HG02870 (cell line): ENCODE measurements at regions not wholly inside any gene's neighbourhood (a gene's known extent, or its start where the extent isn't known, plus 50 kb on each side); places are given as distances from the start of the nearest gene placed in this dataset.

ENCODE experiments used
- ATAC-seq: cut with Tn5 transposase; IDR thresholded peaks from one replicate; pipeline ENCODE4 v1.9.1; 2021; ENCODE audit warnings: mild to moderate bottlenecking, moderate library complexity; ENCODE audit not compliant: unreplicated experiment

DNA sequence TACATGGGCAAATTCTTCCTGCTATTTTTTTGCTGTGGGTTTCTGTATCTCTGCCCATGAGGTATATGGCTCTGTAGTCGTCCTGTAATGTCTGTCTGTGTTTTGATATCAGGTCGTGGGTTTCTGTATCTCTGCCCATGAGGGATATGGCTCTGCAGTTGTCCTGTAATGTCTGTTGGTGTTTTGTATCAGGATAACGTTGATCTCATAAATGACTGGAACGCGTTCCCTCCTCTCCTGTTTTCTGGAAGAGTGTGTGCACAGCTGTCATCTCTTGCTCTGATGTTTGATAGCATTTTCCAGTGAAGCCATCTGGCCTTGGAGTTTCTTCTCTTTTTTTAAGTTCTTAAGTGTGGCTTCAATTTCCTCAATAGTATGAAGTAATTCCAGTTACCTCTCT, 57.2 kb downstream of the SOX1 start:
- no peak for ATAC-seq

GRCh38 chr13:112127564-112128330, 60.8 kb downstream of the SOX1 start:
- ATAC-seq: no peak

DNA sequence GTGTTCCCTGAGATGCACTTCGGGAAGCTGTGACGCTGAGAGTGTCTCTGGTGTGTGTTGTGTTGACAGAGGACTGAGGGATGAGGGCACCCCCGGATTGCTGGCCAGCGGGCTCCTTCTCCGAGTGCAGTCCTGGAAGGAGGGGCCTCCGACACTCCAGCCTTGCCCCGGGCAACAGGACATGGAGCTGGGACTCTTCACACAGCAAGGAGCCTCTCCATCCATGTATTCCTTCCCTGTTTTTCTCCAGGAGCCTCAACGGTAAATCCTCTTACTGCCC, 61.3 kb downstream of the SOX1 start:
- ATAC-seq: no peak

GRCh38 chr13:112130418-112130817, 63.5 kb downstream of the SOX1 start:
- no peak for ATAC-seq

DNA sequence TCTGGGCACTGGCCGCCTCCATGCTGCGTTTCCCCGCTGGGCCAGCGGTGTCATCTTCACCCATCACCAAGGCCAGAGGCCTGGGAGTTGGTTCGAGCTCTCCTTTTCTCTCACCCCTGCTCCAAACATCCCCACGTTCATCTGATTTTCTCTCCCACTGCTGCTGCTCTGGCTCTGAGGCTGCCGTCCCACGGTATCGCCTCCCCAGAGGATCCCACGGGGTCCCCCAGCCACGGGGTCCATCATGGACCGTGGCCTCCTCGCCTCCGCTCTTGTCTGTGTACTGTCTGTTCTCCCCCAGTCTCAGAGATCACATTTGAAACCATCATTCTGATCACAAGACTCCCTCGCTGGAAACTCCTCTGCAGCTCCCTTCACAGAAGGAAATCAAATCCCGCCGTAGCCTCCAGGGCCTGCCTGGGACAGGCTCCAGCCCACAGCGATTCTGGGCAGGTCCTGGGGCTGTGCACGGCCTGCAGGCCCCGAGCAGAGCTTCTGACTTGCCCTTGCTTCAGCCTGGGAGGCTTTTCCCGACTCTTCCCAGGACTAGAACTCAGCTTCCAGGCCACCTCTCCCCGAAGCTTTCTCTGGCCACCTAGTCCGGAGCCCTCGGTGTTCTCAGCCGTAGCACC, 64.2 kb downstream of the SOX1 start:
- no peak for ATAC-seq

DNA sequence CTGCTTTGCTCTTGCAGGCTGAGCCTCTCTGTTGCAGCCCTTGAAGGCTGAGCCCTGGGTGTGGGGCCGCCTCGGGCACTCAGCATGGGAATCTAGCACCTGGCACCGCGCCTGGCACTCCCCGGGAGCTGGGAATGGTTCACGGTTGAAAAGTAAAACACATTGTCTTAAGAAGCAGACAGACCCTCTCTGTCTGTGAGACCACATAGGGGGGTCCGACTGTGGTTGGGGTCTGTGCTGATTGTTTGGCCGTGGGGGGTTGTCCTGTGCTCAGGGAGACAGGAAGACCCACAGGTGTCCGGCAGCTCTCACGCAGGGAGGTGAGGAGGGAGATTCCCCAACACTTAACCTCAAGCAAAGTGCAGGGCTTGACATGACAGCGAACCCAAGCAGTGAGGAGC, 64.8 kb downstream of the SOX1 start:
- ATAC-seq: no peak

DNA sequence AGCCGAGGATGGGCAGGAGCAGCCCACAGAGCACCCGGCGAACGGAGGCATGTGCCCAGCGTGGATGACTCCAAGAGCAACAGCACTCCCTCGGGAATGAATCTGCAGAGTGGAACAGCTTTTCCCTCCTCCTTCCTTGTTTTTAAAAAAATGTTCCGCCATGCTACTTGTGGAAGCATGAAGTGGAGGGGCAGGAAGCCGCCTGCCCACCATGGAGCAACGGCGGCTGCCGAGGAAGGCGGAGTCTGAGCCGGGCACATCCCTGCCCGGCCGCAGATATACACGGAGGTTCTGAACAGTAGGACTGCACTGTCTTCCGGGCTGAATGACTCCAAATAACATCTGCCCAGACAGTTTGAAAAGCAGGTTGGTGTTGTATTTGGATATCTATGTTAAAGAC, 65.2 kb downstream of the SOX1 start:
- ATAC-seq: no peak

GRCh38 chr13:112132619-112133018, 65.7 kb downstream of the SOX1 start:
- no peak for ATAC-seq

- ATAC-seq: no peak
These were observed 66.8 kb downstream of the SOX1 start for GRCh38 chr13:112133499-112134390.

DNA sequence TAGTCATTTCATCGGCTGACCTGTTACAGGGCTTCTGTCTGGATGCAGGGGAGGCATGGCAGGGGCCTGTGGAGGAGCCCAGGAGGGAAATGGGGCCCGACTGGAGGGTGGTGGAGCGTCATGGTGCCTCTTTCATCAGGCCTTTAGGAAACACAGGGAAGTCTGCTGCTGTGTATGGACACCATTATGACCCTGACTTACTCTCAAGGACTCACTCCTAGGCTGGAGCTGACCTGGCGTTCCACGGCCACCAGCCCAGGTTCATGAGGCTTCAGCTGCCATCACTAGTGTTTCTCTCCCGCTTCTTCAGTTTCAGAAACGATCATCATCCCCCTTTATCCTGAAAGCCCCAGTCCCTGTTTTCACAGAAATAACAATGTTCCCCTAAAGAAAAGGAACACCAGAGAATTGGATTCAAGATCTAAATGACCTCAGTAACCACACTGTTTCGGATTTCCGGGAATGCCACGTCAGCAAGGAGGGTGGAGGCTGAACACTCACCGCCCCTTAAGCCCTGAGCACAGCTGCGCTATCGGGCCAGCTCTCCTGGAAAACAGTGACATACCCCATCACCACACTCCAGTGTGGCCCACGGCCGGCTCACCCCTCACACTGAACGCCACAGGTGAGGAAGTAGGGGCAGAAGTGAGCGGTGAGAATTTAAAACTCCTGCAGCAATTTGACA, 67.6 kb downstream of the SOX1 start:
- no peak for ATAC-seq

GRCh38 chr13:112136095-112136494, 69.1 kb downstream of the SOX1 start:
- ATAC-seq: no peak

GRCh38 chr13:112137144-112137543, 70.2 kb downstream of the SOX1 start:
- ATAC-seq: no peak

GRCh38 chr13:112140366-112140765, 73.4 kb downstream of the SOX1 start:
- ATAC-seq: no peak

DNA sequence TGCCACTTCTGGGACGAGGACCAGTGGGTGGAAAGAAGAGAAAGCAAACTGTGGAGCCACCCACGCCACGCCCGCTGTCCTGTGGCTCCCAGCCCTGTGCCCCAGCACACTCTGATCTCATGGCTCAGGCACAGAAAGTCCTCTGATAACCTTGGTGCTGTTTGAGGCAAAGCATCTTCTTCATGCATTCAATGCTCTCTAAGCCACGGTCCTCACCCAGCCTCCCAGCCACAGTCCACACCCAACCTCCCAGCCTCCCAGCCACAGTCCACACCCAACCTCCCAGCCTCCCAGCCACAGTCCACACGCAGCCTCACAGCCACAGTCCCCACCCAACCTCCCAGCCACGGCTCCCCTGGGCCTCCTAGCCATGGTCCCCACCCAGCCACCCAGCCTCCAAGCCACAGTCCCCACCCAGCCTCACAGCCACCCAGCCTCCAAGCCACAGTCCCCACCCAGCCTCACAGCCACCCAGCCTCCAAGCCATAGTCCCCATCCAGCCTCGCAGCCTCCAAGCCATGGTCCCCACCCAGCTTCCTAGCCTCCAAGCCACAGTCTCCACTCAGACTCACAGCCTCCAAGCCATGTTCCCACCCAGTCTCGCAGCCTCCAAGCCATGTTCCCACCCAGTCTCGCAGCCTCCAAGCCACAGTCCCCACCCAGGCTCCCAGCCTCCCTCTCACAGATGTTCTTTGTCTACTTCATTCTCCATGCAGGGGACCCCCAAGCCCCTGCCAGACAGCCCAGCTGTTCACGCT, 74.9 kb downstream of the SOX1 start:
- no peak for ATAC-seq

DNA sequence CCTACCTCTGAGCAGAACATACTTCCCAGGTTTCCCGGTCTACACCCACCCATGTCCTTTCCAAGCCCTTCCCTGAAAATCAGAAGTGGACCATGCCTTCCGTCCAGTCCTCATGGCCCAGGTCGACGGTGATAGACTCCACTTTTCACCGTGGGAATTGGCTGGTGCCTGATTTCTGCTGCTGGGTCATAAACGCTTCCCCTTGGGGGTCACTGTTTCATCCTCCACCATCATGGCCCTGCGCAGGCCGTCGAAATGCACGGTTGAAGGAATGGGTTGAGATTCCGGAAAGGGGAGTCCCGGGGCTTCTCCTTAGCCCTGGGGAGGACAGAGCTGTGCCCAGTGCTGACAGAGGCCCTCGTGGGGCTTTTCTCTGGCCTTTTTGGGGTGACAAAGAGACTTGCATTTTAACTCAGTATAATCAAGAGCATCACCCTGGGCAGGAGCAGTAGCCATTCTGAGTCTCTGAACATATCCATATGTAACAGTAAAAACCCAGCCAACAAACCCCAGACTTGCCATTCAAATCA, 75.5 kb downstream of the SOX1 start:
- no peak for ATAC-seq

DNA sequence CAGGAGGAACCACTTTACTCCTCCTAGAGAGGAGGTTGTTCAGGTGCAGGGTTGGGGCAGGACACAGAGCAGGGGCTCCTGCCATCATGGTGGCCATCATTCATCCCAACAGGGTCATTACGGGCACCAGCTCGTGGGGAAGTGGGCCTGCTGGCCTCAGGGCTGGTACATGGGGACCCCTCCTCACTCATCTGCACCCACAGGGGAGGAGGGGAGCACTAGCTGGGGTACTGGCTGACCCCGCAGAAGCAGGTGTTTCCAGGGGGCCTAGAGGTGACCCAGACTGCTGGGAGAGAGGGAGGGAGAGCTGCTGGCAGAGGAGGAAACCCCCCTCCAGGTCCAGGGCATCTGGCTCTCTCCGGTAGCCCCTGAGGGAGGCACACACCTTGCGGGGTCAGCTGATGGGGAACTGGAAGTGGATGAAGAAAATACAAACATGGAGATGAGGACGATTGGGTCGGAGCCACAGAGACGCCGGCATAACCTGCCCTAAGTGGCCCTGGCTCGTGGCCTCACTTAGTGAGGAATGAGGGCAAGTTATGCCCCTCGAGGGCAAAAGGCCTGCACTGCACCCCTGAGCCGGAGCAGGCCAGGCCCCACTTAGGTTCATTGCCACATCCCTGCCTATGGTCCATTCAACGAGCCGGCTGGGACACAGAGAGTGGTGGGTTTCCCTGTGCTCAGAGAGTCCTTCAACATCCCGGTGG, 76.2 kb downstream of the SOX1 start:
- ATAC-seq: no peak

- ATAC-seq: no peak
These were observed 77.0 kb downstream of the SOX1 start for GRCh38 chr13:112143753-112144615.

GRCh38 chr13:112144616-112145550, 77.9 kb downstream of the SOX1 start:
- ATAC-seq: no peak
